ENCODE measurements at regions not wholly inside any gene's neighbourhood (a gene's known extent, or its start where the extent isn't known, plus 50 kb on each side); places are given as distances from the start of the nearest gene placed in this dataset.
"Not testable (repeated sequence)": the region's sequence is repeated elsewhere in the genome, so short reads cannot be mapped to it uniquely, and the experiment has no call there.

- H3K9ac ChIP-seq (ENCODE audit: low read length in 2 of 2): no peak overlapping the region
- no peaks in the 10 kb centered on the region for H3K4me1 ChIP-seq (ENCODE audit: control insufficient read depth, insufficient read depth, low read length)
- no peaks in the 10 kb centered on the region for H3K9me3 ChIP-seq (ENCODE audit: control insufficient read depth in 2 of 2, low read length in 2 of 2)
- H3K4me3 ChIP-seq (ENCODE audit: low read length in 2 of 2): no peak overlapping the region
- no peak overlapping the region for H3K27ac ChIP-seq (ENCODE audit: low read length)
- H3K27me3 ChIP-seq (ENCODE audit: control insufficient read depth in 1 of 2, insufficient read depth in 2 of 2, low read length in 2 of 2): peaks cover 3 to 4% of the 10 kb centered on the region in 2 donors
- no peaks in the 10 kb centered on the region for H3K36me3 ChIP-seq (ENCODE audit: control insufficient read depth in 2 of 2, insufficient read depth in 2 of 2, low read length in 2 of 2)
These were observed 640.6 kb downstream of the TBC1D22A start for GRCh38 chr22:47402876-47403525.

DNA sequence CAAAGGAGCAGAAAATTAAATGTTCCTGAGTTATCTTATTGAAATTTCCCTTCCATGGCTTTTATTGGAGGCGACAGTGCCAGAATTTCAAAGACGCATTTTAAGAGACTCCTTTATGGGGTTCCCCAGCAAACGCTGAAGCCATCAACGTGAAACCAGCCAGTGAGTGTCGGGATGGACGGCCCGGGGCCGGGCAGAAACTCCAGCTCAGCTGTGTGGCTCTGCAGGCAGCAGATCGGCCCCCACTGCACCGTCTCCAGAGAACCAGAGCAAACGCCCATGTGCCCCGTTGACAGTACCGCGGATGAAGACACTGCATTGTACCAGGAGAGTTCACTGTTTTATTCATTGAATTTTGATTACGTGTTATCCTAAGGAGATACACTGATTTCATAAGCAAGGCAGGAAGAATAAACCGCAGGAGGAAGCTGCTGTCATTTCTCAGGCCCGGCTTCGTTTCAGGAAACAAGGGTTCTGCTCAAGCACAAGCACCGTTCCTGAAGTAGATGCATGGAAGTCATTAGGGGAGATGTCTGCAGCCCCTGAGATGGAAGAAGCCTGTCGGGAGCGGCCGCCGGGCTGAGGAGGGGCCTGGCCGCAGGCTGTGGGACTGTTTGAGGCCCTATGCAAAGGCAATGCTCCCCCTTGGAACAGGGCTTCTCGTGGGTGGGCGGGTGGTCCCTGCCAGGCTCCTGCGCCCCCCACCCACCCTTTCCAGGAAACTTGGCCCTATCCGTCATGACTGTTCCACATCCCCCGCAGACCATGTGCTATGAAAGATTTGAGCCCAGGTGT lies 639.7 kb downstream of the TBC1D22A start:
- H3K27ac ChIP-seq (ENCODE audit: low read length): no peak overlapping the region
- H3K4me1 ChIP-seq (ENCODE audit: control insufficient read depth, insufficient read depth, low read length): no peaks in the 10 kb centered on the region
- peaks cover 3 to 4% of the 10 kb centered on the region in 2 donors for H3K27me3 ChIP-seq (ENCODE audit: control insufficient read depth in 1 of 2, insufficient read depth in 2 of 2, low read length in 2 of 2)
- H3K36me3 ChIP-seq (ENCODE audit: control insufficient read depth in 2 of 2, insufficient read depth in 2 of 2, low read length in 2 of 2): no peaks in the 10 kb centered on the region
- H3K4me3 ChIP-seq (ENCODE audit: low read length in 2 of 2): no peak overlapping the region
- no peaks in the 10 kb centered on the region for H3K9me3 ChIP-seq (ENCODE audit: control insufficient read depth in 2 of 2, low read length in 2 of 2)
- H3K9ac ChIP-seq (ENCODE audit: low read length in 2 of 2): no peak overlapping the region

DNA sequence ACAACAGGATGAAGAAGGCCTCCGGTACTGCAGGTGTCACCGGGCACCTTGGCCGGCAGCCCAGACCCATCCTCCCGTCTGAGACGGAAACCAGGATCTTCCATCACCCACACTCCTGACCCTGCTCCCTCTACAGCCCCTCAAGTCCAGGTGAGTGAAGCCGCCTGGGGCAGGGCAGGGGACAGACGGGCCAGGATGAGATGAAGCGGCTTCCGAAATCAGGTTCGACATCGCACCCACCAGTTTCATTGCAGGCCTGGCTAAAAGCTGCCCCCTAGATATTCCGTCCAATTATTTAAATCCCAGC lies 639.1 kb downstream of the TBC1D22A start:
- Histone ChIP-seq H3K9me3 (ENCODE audit: control insufficient read depth in 2 of 2, low read length in 2 of 2) (no peaks in the 10 kb centered on the region), H3K9ac (ENCODE audit: low read length in 2 of 2) (no peak overlapping the region), H3K27me3 (ENCODE audit: control insufficient read depth in 1 of 2, insufficient read depth in 2 of 2, low read length in 2 of 2) (peaks cover 3 to 4% of the 10 kb centered on the region in 2 donors), H3K4me3 (ENCODE audit: low read length in 2 of 2) (no peak overlapping the region), H3K4me1 (ENCODE audit: control insufficient read depth, insufficient read depth, low read length) (no peaks in the 10 kb centered on the region), H3K36me3 (ENCODE audit: control insufficient read depth in 2 of 2, insufficient read depth in 2 of 2, low read length in 2 of 2) (no peaks in the 10 kb centered on the region), H3K27ac (ENCODE audit: low read length) (no peak overlapping the region)

GRCh38 chr22:47400701-47401591 lies 638.5 kb downstream of the TBC1D22A start:
- Histone ChIP-seq H3K27ac (ENCODE audit: low read length) (no peak overlapping the region), H3K9me3 (ENCODE audit: control insufficient read depth in 2 of 2, low read length in 2 of 2) (no peaks in the 10 kb centered on the region), H3K9ac (ENCODE audit: low read length in 2 of 2) (no peak overlapping the region), H3K36me3 (ENCODE audit: control insufficient read depth in 2 of 2, insufficient read depth in 2 of 2, low read length in 2 of 2) (no peaks in the 10 kb centered on the region), H3K27me3 (ENCODE audit: control insufficient read depth in 1 of 2, insufficient read depth in 2 of 2, low read length in 2 of 2) (peaks cover 3 to 4% of the 10 kb centered on the region in 2 donors), H3K4me3 (ENCODE audit: low read length in 2 of 2) (no peak overlapping the region), H3K4me1 (ENCODE audit: control insufficient read depth, insufficient read depth, low read length) (no peaks in the 10 kb centered on the region)

DNA sequence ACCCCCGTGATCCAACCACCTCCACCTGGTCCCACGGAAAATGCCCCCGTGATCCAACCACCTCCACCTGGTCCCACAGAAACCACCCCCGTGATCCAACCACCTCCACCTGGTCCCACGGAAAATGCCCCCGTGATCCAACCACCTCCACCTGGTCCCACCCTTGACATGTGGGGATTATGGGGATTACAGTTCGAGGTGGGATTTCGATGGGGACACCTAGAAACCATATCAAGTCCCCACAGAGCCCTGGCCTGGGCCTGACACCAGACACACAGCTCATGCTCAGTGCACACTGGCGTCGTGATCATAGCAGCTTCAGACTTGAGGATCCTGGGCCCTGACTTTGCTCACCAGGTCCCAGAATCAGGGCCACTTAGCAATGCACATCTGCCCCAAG lies 637.7 kb downstream of the TBC1D22A start:
- H3K27ac ChIP-seq (ENCODE audit: low read length); H3K36me3 ChIP-seq (ENCODE audit: control insufficient read depth in 2 of 2, insufficient read depth in 2 of 2, low read length in 2 of 2); H3K4me1 ChIP-seq (ENCODE audit: control insufficient read depth, insufficient read depth, low read length); H3K4me3 ChIP-seq (ENCODE audit: low read length in 2 of 2); H3K9me3 ChIP-seq (ENCODE audit: control insufficient read depth in 2 of 2, low read length in 2 of 2); H3K9ac ChIP-seq (ENCODE audit: low read length in 2 of 2); H3K27me3 ChIP-seq (ENCODE audit: control insufficient read depth in 1 of 2, insufficient read depth in 2 of 2, low read length in 2 of 2): not testable (repeated sequence)

GRCh38 chr22:47398921-47399790 lies 636.7 kb downstream of the TBC1D22A start:
- H3K27ac ChIP-seq (ENCODE audit: low read length): no peak overlapping the region
- H3K9me3 ChIP-seq (ENCODE audit: control insufficient read depth in 2 of 2, low read length in 2 of 2): no peaks in the 10 kb centered on the region
- H3K36me3 ChIP-seq (ENCODE audit: control insufficient read depth in 2 of 2, insufficient read depth in 2 of 2, low read length in 2 of 2): no peaks in the 10 kb centered on the region
- H3K9ac ChIP-seq (ENCODE audit: low read length in 2 of 2): no peak overlapping the region
- H3K4me3 ChIP-seq (ENCODE audit: low read length in 2 of 2): no peak overlapping the region
- H3K4me1 ChIP-seq (ENCODE audit: control insufficient read depth, insufficient read depth, low read length): peaks cover 2% of the 10 kb centered on the region
- H3K27me3 ChIP-seq (ENCODE audit: control insufficient read depth in 1 of 2, insufficient read depth in 2 of 2, low read length in 2 of 2): peaks cover 3 to 4% of the 10 kb centered on the region in 2 donors

GRCh38 chr22:47398491-47398890 lies 636.0 kb downstream of the TBC1D22A start:
- Histone ChIP-seq H3K4me1 (ENCODE audit: control insufficient read depth, insufficient read depth, low read length) (peaks cover 2% of the 10 kb centered on the region), H3K36me3 (ENCODE audit: control insufficient read depth in 2 of 2, insufficient read depth in 2 of 2, low read length in 2 of 2) (no peaks in the 10 kb centered on the region), H3K9ac (ENCODE audit: low read length in 2 of 2) (no peak overlapping the region), H3K9me3 (ENCODE audit: control insufficient read depth in 2 of 2, low read length in 2 of 2) (no peaks in the 10 kb centered on the region), H3K27ac (ENCODE audit: low read length) (no peak overlapping the region), H3K4me3 (ENCODE audit: low read length in 2 of 2) (no peak overlapping the region), H3K27me3 (ENCODE audit: control insufficient read depth in 1 of 2, insufficient read depth in 2 of 2, low read length in 2 of 2) (peaks cover 3 to 4% of the 10 kb centered on the region in 2 donors)

DNA sequence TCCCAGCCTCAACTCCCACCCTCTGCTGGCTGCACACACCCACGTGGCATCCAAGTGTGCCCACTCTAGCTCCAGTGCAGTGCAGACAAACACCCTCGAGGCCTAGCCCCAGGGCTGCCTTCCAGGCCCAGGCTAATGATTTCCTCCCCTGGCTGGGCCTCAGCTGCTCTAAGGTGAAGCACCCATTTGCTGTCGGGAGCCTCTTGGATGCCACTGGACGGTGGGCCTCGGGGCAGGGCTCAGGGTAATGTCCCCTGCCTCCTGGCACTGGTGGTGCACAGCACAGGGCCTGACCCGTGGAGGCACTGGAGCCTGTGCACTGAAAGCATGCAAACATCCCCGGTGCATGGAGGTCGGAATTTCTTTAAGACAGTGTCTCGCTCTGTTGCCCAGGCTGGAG lies 635.2 kb downstream of the TBC1D22A start:
- peaks cover 2% of the 10 kb centered on the region for H3K4me1 ChIP-seq (ENCODE audit: control insufficient read depth, insufficient read depth, low read length)
- H3K4me3 ChIP-seq (ENCODE audit: low read length in 2 of 2): no peak overlapping the region
- no peak overlapping the region for H3K9ac ChIP-seq (ENCODE audit: low read length in 2 of 2)
- H3K27me3 ChIP-seq (ENCODE audit: control insufficient read depth in 1 of 2, insufficient read depth in 2 of 2, low read length in 2 of 2): peaks cover 0 to 2% of the 10 kb centered on the region in 2 donors
- H3K9me3 ChIP-seq (ENCODE audit: control insufficient read depth in 2 of 2, low read length in 2 of 2): no peaks in the 10 kb centered on the region
- no peak overlapping the region for H3K27ac ChIP-seq (ENCODE audit: low read length)
- no peaks in the 10 kb centered on the region for H3K36me3 ChIP-seq (ENCODE audit: control insufficient read depth in 2 of 2, insufficient read depth in 2 of 2, low read length in 2 of 2)

DNA sequence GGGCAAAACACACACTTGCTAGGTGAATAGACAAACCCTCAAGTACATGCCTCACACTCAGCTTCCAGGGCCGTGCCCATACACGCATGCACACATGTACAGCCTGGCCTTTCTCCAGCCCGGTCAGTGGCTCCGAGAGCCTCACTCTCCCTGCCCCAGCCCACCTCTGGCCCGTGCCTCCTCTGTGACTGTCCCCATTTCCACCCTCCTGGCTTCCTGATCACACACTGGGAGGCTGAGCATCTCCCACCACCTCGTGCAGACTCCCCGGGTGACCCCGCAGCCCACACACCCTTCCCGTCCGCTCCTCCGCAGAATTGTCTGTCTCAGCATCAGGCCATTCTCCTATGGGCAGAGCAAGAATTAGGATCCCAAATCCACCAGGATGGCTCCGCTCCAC lies 634.1 kb downstream of the TBC1D22A start:
- Histone ChIP-seq H3K27ac (ENCODE audit: low read length) (no peak overlapping the region), H3K36me3 (ENCODE audit: control insufficient read depth in 2 of 2, insufficient read depth in 2 of 2, low read length in 2 of 2) (no peaks in the 10 kb centered on the region), H3K4me1 (ENCODE audit: control insufficient read depth, insufficient read depth, low read length) (peaks cover 2% of the 10 kb centered on the region), H3K4me3 (ENCODE audit: low read length in 2 of 2) (no peak overlapping the region), H3K9me3 (ENCODE audit: control insufficient read depth in 2 of 2, low read length in 2 of 2) (no peaks in the 10 kb centered on the region), H3K27me3 (ENCODE audit: control insufficient read depth in 1 of 2, insufficient read depth in 2 of 2, low read length in 2 of 2) (peaks cover 0 to 2% of the 10 kb centered on the region in 2 donors), H3K9ac (ENCODE audit: low read length in 2 of 2) (no peak overlapping the region)

DNA sequence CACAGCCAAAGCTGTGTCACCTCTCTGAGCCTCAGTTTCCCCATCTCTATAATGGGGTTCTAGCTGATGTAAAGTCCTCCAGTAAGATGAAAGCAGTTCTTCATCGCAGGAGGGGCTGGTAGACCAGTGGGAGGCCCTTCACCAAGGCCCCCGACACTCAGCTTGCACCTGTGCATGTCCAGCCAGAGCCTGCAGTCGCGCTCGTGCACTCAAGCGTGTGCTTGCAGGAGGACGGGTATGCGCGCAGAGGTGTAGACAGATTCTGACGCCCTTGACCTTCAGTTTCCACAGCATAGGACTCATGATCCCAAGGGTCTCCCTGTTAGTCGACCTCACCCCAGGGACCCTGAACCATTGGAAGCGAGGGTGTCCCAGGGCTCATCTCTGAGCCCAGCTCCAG lies 633.7 kb downstream of the TBC1D22A start:
- no peaks in the 10 kb centered on the region for H3K9me3 ChIP-seq (ENCODE audit: control insufficient read depth in 2 of 2, low read length in 2 of 2)
- H3K9ac ChIP-seq (ENCODE audit: low read length in 2 of 2): no peak overlapping the region
- H3K27ac ChIP-seq (ENCODE audit: low read length): no peak overlapping the region
- H3K36me3 ChIP-seq (ENCODE audit: control insufficient read depth in 2 of 2, insufficient read depth in 2 of 2, low read length in 2 of 2): no peaks in the 10 kb centered on the region
- no peak overlapping the region for H3K4me3 ChIP-seq (ENCODE audit: low read length in 2 of 2)
- peaks cover 2% of the 10 kb centered on the region for H3K4me1 ChIP-seq (ENCODE audit: control insufficient read depth, insufficient read depth, low read length)
- H3K27me3 ChIP-seq (ENCODE audit: control insufficient read depth in 1 of 2, insufficient read depth in 2 of 2, low read length in 2 of 2): peaks cover 0 to 2% of the 10 kb centered on the region in 2 donors

All from stomach smooth muscle (tissue), 2 donors.